ENCODE measurements at regions not wholly inside any gene's neighbourhood (a gene's known extent, or its start where the extent isn't known, plus 50 kb on each side); places are given as distances from the start of the nearest gene placed in this dataset.

- Histone ChIP-seq H3K27ac (ENCODE audit: low read depth, low read length) (no peak overlapping the region), H2AFZ (ENCODE audit: low read depth, low read length) (no peak overlapping the region), H3K36me3 (ENCODE audit: insufficient read depth, low read length) (no peaks in the 10 kb centered on the region), H4K20me1 (ENCODE audit: insufficient read depth, low read length) (no peaks in the 10 kb centered on the region), H3K27me3 (ENCODE audit: insufficient read depth, low read length) (no peaks in the 10 kb centered on the region), H3K9me3 (ENCODE audit: insufficient read depth, low read depth, low read length) (no peaks in the 10 kb centered on the region), H3K9ac (ENCODE audit: low read length) (no peak overlapping the region), H3K4me3 (ENCODE audit: insufficient read depth, low read depth, low read length) (no peak overlapping the region), H3K4me2 (ENCODE audit: low read length) (no peak overlapping the region), H3K79me2 (ENCODE audit: insufficient read depth, low read length) (no peaks in the 10 kb centered on the region), H3K4me1 (ENCODE audit: insufficient read depth, low read length) (no peaks in the 10 kb centered on the region)
- Mint-ChIP-seq H3K27me3 (ENCODE audit: low read depth, unreplicated experiment) (peaks cover 10% of the 10 kb centered on the region), H3K36me3 (ENCODE audit: low read depth, unreplicated experiment) (no peaks in the 10 kb centered on the region), H3K4me3 (ENCODE audit: unreplicated experiment) (no peak overlapping the region), H3K4me1 (ENCODE audit: low read depth, unreplicated experiment) (peaks cover 1% of the 10 kb centered on the region), H3K9me3 (ENCODE audit: unreplicated experiment) (no peaks in the 10 kb centered on the region), H3K27ac (ENCODE audit: unreplicated experiment) (no peak overlapping the region)
- FAIRE-seq (no peak), DNase-seq (ENCODE audit: low read depth) (no peak)
- no peak for TF ChIP-seq EZH2 (IDR thresholded peaks at IDR 0.05; ENCODE audit: insufficient read depth, low read length)
- TF ChIP-seq, protein P1, sequence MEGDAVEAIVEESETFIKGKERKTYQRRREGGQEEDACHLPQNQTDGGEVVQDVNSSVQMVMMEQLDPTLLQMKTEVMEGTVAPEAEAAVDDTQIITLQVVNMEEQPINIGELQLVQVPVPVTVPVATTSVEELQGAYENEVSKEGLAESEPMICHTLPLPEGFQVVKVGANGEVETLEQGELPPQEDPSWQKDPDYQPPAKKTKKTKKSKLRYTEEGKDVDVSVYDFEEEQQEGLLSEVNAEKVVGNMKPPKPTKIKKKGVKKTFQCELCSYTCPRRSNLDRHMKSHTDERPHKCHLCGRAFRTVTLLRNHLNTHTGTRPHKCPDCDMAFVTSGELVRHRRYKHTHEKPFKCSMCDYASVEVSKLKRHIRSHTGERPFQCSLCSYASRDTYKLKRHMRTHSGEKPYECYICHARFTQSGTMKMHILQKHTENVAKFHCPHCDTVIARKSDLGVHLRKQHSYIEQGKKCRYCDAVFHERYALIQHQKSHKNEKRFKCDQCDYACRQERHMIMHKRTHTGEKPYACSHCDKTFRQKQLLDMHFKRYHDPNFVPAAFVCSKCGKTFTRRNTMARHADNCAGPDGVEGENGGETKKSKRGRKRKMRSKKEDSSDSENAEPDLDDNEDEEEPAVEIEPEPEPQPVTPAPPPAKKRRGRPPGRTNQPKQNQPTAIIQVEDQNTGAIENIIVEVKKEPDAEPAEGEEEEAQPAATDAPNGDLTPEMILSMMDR (IDR thresholded peaks at IDR 0.05; ENCODE audit: insufficient read depth, low read depth, low read length) = no peak
Measured at GRCh38 chr2:161046876-161047275, 113.4 kb upstream of the TANK start.

DNA sequence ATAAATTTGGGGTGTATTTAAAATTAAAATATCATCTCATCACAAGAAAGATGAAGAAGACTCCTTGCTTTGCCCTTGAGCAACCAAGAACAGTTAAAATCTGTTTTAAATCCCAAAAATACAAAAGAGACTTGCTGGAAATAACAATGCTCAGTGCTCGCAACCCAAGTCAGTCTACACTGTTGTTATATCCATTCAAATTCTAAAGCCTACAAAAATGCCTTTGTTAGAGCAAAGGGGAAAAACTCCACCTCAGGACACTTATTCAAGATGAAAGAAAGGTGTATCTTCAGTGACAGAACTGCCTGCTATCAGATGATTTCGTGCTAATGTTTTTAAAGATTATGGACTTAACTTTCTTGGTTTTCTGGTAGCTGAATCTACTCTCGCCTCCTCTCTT lies 111.9 kb upstream of the TANK start:
- FAIRE-seq = no peak
- no peaks in the 10 kb centered on the region for H3K79me2 ChIP-seq (ENCODE audit: insufficient read depth, low read length)
- no peaks in the 10 kb centered on the region for H3K27me3 ChIP-seq (ENCODE audit: insufficient read depth, low read length)
- no peak overlapping the region for H3K4me2 ChIP-seq (ENCODE audit: low read length)
- H3K27ac ChIP-seq (ENCODE audit: low read depth, low read length) = no peak overlapping the region
- H3K4me1 ChIP-seq (ENCODE audit: insufficient read depth, low read length) = no peaks in the 10 kb centered on the region
- no peaks in the 10 kb centered on the region for H3K9me3 ChIP-seq (ENCODE audit: insufficient read depth, low read depth, low read length)
- TF ChIP-seq, protein P1 (IDR thresholded peaks at IDR 0.05; ENCODE audit: insufficient read depth, low read depth, low read length) = no peak
- TF ChIP-seq EZH2 (IDR thresholded peaks at IDR 0.05; ENCODE audit: insufficient read depth, low read length) = no peak
- H3K4me3 ChIP-seq (ENCODE audit: insufficient read depth, low read depth, low read length) = no peak overlapping the region
- DNase-seq (ENCODE audit: low read depth) = no peak
- no peak overlapping the region for H3K27ac Mint-ChIP-seq (ENCODE audit: unreplicated experiment)
- H3K36me3 Mint-ChIP-seq (ENCODE audit: low read depth, unreplicated experiment) = no peaks in the 10 kb centered on the region
- no peak overlapping the region for H3K9ac ChIP-seq (ENCODE audit: low read length)
- H3K4me1 Mint-ChIP-seq (ENCODE audit: low read depth, unreplicated experiment) = peaks cover 1% of the 10 kb centered on the region
- H3K27me3 Mint-ChIP-seq (ENCODE audit: low read depth, unreplicated experiment) = peaks cover 10% of the 10 kb centered on the region
- no peaks in the 10 kb centered on the region for H4K20me1 ChIP-seq (ENCODE audit: insufficient read depth, low read length)
- no peaks in the 10 kb centered on the region for H3K36me3 ChIP-seq (ENCODE audit: insufficient read depth, low read length)
- H2AFZ ChIP-seq (ENCODE audit: low read depth, low read length) = no peak overlapping the region
- no peak overlapping the region for H3K4me3 Mint-ChIP-seq (ENCODE audit: unreplicated experiment)
- H3K9me3 Mint-ChIP-seq (ENCODE audit: unreplicated experiment) = no peaks in the 10 kb centered on the region

DNA sequence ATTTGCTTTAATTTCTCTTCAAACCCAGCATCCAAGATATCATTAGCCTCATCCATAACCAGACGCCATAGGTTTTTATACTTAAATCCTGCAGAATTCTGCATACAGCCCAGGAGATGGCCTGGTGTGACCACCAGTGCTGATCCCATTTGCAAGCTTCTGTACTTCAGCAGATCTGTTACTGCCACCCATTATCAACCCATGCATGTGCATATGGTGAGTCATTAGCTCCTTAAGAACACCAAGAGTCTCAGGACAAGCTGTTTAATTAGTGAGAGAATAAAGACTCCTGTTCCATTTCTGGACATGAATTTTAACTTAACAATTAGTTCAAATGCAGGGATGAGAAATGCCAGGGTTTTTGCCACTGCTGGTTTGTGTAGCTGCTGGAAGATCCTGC lies 110.7 kb upstream of the TANK start:
- Histone ChIP-seq H4K20me1 (ENCODE audit: insufficient read depth, low read length) (no peaks in the 10 kb centered on the region), H3K4me3 (ENCODE audit: insufficient read depth, low read depth, low read length) (no peak overlapping the region), H3K4me2 (ENCODE audit: low read length) (no peak overlapping the region), H3K9me3 (ENCODE audit: insufficient read depth, low read depth, low read length) (no peaks in the 10 kb centered on the region), H3K27me3 (ENCODE audit: insufficient read depth, low read length) (no peaks in the 10 kb centered on the region), H3K9ac (ENCODE audit: low read length) (no peak overlapping the region), H3K79me2 (ENCODE audit: insufficient read depth, low read length) (no peaks in the 10 kb centered on the region), H2AFZ (ENCODE audit: low read depth, low read length) (no peak overlapping the region), H3K27ac (ENCODE audit: low read depth, low read length) (no peak overlapping the region), H3K36me3 (ENCODE audit: insufficient read depth, low read length) (no peaks in the 10 kb centered on the region), H3K4me1 (ENCODE audit: insufficient read depth, low read length) (no peaks in the 10 kb centered on the region)
- FAIRE-seq (no peak), DNase-seq (ENCODE audit: low read depth) (no peak)
- peaks cover 6% of the 10 kb centered on the region for H3K27me3 Mint-ChIP-seq (ENCODE audit: low read depth, unreplicated experiment)
- TF ChIP-seq, protein P1 (IDR thresholded peaks at IDR 0.05; ENCODE audit: insufficient read depth, low read depth, low read length) = no peak
- TF ChIP-seq EZH2 (IDR thresholded peaks at IDR 0.05; ENCODE audit: insufficient read depth, low read length) = no peak
- no peak overlapping the region for H3K27ac Mint-ChIP-seq (ENCODE audit: unreplicated experiment)
- peaks cover 1% of the 10 kb centered on the region for H3K4me1 Mint-ChIP-seq (ENCODE audit: low read depth, unreplicated experiment)
- no peak overlapping the region for H3K4me3 Mint-ChIP-seq (ENCODE audit: unreplicated experiment)
- H3K9me3 Mint-ChIP-seq (ENCODE audit: unreplicated experiment) = no peaks in the 10 kb centered on the region
- H3K36me3 Mint-ChIP-seq (ENCODE audit: low read depth, unreplicated experiment) = no peaks in the 10 kb centered on the region

All from astrocyte (in vitro differentiated cells and primary cell).